ENCODE measurements at regions not wholly inside any gene's neighbourhood (a gene's known extent, or its start where the extent isn't known, plus 50 kb on each side); places are given as distances from the start of the nearest gene placed in this dataset.

- no peaks in the 10 kb centered on the region for H3K9me3 ChIP-seq
- peak overlapping the region; percentile 69 to 85 (median 80) for H3K27ac ChIP-seq
- DNase-seq: no peak
- H3K4me3 ChIP-seq: no peak overlapping the region
- no peaks in the 10 kb centered on the region for H3K27me3 ChIP-seq (replicated peaks in 1 of 7)
- peaks cover 25 to 85% (median 54%) of the 10 kb centered on the region in 6 donors for H3K4me1 ChIP-seq
- H3K36me3 ChIP-seq: peaks cover 0 to 94% (median 50%) of the 10 kb centered on the region in 6 donors
- intact Hi-C loops (cut with DNase I; ENCODE audit: low total_unique reads): no loop called here
- TF ChIP-seq POLR2AphosphoS5 (IDR thresholded peaks at IDR 0.05) (no peak), POLR2A (IDR thresholded peaks at IDR 0.05) (no peak), CTCF (IDR thresholded peaks at IDR 0.05 in 8 of 11, conservative IDR thresholded peaks at IDR 0.05 in 3 of 11) (no peak)
- WGBS, 5 donors: 45 to 58% (median 53%) methylated on average over 8 of the region's 8 CpGs
Observed at GRCh38 chr12:124380796-124381455, 86.0 kb downstream of the RFLNA start.

GRCh38 chr12:124379938-124380754 is 85.3 kb downstream of the RFLNA start:
- H3K27ac ChIP-seq: peak overlapping the region; percentile 69 to 85 (median 80)
- H3K36me3 ChIP-seq: peaks cover 0 to 94% (median 48%) of the 10 kb centered on the region in 6 donors
- TF ChIP-seq CTCF (IDR thresholded peaks at IDR 0.05 in 8 of 11, conservative IDR thresholded peaks at IDR 0.05 in 3 of 11) (peak in 9 of 11 experiments; percentile 23 to 54 (median 46)), POLR2A (IDR thresholded peaks at IDR 0.05) (no peak), POLR2AphosphoS5 (IDR thresholded peaks at IDR 0.05) (peak; percentile 76 to 80 (median 80))
- 20 to 31% (median 25%) methylated on average over 21 to 31 of the region's 31 CpGs for WGBS, 5 donors
- intact Hi-C loops (cut with DNase I; ENCODE audit: low total_unique reads): no loop called here
- peak; percentile 85 for DNase-seq
- peaks cover 25 to 85% (median 52%) of the 10 kb centered on the region in 6 donors for H3K4me1 ChIP-seq
- no peaks in the 10 kb centered on the region for H3K9me3 ChIP-seq
- no peaks in the 10 kb centered on the region for H3K27me3 ChIP-seq (replicated peaks in 1 of 7)
- peak overlapping the region in 1 of 8 donors; percentile 7 for H3K4me3 ChIP-seq

- peak overlapping the region in 1 of 8 donors; percentile 7 for H3K4me3 ChIP-seq
- peaks cover 25 to 85% (median 54%) of the 10 kb centered on the region in 6 donors for H3K4me1 ChIP-seq
- DNase-seq: no peak
- peaks cover 0 to 94% (median 45%) of the 10 kb centered on the region in 6 donors for H3K36me3 ChIP-seq
- TF ChIP-seq POLR2AphosphoS5 (IDR thresholded peaks at IDR 0.05) (no peak), CTCF (IDR thresholded peaks at IDR 0.05 in 8 of 11, conservative IDR thresholded peaks at IDR 0.05 in 3 of 11) (no peak), POLR2A (IDR thresholded peaks at IDR 0.05) (no peak)
- intact Hi-C loops (cut with DNase I; ENCODE audit: low total_unique reads): no loop called here
- 66 to 83% (median 74%) methylated on average over 13 to 17 of the region's 17 CpGs for WGBS, 5 donors
- no peaks in the 10 kb centered on the region for H3K27me3 ChIP-seq (replicated peaks in 1 of 7)
- H3K27ac ChIP-seq: peak overlapping the region; percentile 69 to 85 (median 80)
- H3K9me3 ChIP-seq: no peaks in the 10 kb centered on the region
Observed at GRCh38 chr12:124379379-124379937, 84.6 kb downstream of the RFLNA start.
